Motor neuron (in vitro differentiated cells): ENCODE measurements at regions not wholly inside any gene's neighbourhood (a gene's known extent, or its start where the extent isn't known, plus 50 kb on each side); places are given as distances from the start of the nearest gene placed in this dataset.

Experiments
- ATAC-seq, 8 experiments: fragments of 200-7000 bp; cut with Tn5 transposase; replicated peaks in 6 of 8; 2 replicates each; pipeline ENCODE4 v1.8.0; 2021; ENCODE audit warnings: mild to moderate bottlenecking in 8 of 8, moderate library complexity in 8 of 8
- H3K27ac ChIP-seq, 2 donors: fragments of 250-450 bp; sonication (Bioruptor Pico); 2 replicates each; pipeline ENCODE4 v1.9.0; 2021; ENCODE audit warnings: antibody characterized with exemption in 2 of 2, mild to moderate bottlenecking in 2 of 2, moderate library complexity in 1 of 2
- H3K4me1 ChIP-seq, 2 donors: fragments of 250-450 bp; sonication (Bioruptor Pico); replicated peaks in 1 of 2; 2 replicates each; pipeline ENCODE4 v1.6.1; 2021; ENCODE audit warnings: antibody characterized with exemption in 2 of 2, mild to moderate bottlenecking in 2 of 2, moderate library complexity in 1 of 2
- H3K4me3 ChIP-seq, 5 donors: fragments of 250-450 bp; sonication (Bioruptor Pico); 2 replicates each; pipeline ENCODE4 v1.9.0; 2021; ENCODE audit warnings: antibody characterized with exemption in 5 of 5, mild to moderate bottlenecking in 5 of 5, moderate library complexity in 4 of 5
- WGBS, 10 experiments: fragments of 450-650 bp; shearing (Covaris generic); methylation state at CpG; one replicate each; pipeline ENCODE4 v1.0.0; 2022; 5-methylcytosine and 5-hydroxymethylcytosine counted together
- in situ Hi-C, 9 experiments: fragments of 400-800 bp; cut with MboI; loops; one replicate each; pipeline ENCODE4 v1.15.0; 2021; ENCODE audit warnings: low sequenced_read_pairs in 9 of 9, low pct_unique_long_range_greater_than_20kb in 2 of 9; ENCODE audit not compliant: unreplicated experiment in 9 of 9

DNA sequence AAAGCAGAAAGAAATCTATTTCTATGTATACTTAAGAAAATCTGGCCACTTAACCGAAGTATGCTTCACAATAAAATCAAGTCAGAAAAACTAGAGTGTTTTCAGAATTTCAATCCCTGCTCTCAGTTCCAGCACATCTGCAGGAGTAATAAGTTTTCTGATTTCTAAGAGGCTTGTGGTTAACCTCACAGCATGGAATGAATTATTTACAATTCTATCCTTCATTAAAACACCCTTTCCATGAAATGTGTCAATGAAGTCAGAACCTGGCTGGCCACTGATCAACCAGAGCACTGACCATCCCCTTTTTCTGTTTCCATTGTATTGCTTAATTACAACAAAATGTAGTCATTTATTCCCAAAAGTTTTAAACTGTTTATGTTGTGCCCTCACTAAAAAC is 781.4 kb upstream of the INTU start:
- Histone ChIP-seq H3K27ac (no peak overlapping the region), H3K4me3 (no peak overlapping the region), H3K4me1 (no peaks in the 10 kb centered on the region)
- 0 to 100% (median 82%) methylated on average over 1 of the region's 1 CpG; no CpG with 5 or more reads in 2 of the 10 experiments for WGBS, 10 experiments
- peak in 2 of 8 experiments; percentile 69 to 79 for ATAC-seq
- in situ Hi-C loops, result no loop called here

DNA sequence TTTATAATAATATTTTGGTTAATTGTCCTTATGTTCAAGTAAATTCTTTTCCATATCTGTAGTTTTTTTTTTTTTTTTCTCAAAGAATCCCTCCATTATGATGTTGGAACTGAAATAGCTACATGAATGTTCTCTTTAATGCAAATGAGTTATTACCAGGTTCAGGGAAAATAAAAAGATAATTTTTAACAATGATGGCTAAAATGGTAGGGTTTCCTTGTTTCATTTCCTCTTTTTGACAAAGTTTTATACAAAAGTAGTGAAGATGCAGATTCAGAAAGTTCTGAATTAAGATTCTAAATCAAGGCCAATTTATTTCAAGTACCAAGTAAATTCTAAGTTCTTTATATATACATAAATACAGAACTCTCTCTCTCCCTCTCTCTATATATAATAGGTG is 779.0 kb upstream of the INTU start:
- H3K4me3 ChIP-seq, result no peak overlapping the region
- H3K4me1 ChIP-seq, result no peaks in the 10 kb centered on the region
- ATAC-seq, result no peak
- in situ Hi-C loops, result no loop called here
- no peak overlapping the region for H3K27ac ChIP-seq

DNA sequence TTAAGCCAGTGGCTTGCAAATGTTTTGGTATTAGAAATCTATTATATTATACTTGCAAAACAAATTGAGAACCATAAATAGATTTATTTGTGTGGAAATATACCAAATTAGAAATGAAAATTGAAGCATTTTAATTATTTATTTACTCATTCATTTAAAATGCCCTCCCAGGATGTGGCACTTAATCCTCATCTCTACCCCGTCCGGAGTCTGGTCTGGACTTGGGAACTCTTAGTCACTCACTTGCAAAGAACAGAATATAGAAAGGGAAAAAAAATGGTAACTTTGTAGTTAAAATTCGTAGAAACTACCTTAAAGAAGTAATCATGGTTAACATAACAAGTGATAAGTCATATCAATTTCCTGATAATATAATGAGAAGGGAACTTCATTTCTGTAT is 775.9 kb upstream of the INTU start:
- Histone ChIP-seq H3K27ac (no peak overlapping the region), H3K4me1 (no peaks in the 10 kb centered on the region), H3K4me3 (no peak overlapping the region)
- ATAC-seq, result no peak
- WGBS, 10 experiments, result 34 to 100% (median 83%) methylated on average over 1 to 3 of the region's 3 CpGs
- in situ Hi-C loops, result no loop called here

- in situ Hi-C loops, result no loop called here
- Histone ChIP-seq H3K4me1 (no peaks in the 10 kb centered on the region), H3K27ac (no peak overlapping the region), H3K4me3 (no peak overlapping the region)
- 40 to 100% (median 82%) methylated on average over 1 of the region's 2 CpGs; no CpG with 5 or more reads in 2 of the 10 experiments for WGBS, 10 experiments
- no peak for ATAC-seq
Measured at GRCh38 chr4:126859314-126859713, 773.4 kb upstream of the INTU start.

GRCh38 chr4:126859872-126860271 is 772.9 kb upstream of the INTU start:
- H3K4me3 ChIP-seq, result no peak overlapping the region
- in situ Hi-C loops, result no loop called here
- H3K4me1 ChIP-seq, result no peaks in the 10 kb centered on the region
- 80 to 100% (median 100%) methylated on average over 1 to 2 of the region's 2 CpGs; no CpG with 5 or more reads in 3 of the 10 experiments for WGBS, 10 experiments
- ATAC-seq, result no peak
- no peak overlapping the region for H3K27ac ChIP-seq

DNA sequence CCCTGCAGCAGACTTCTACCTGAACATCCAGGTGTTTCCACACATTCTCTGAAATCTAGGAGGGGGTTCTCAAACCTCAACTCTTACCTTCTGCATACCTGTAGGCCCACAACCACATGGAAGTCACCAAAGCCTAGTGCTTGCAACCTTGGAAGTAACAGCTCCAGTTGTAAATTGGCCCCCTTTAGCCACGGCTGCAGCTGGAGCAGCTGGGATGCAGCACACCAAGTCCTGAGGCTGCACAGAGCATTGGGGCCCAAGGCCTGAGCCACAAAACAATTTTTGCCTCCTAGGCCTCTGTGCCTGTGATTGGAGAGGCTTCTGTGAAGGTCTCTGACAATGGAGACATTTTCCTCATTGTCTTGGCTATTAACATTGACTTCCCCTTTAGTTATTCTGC is 772.4 kb upstream of the INTU start:
- ATAC-seq, result no peak
- WGBS, 10 experiments, result 60 to 100% (median 100%) methylated on average over 1 of the region's 1 CpG; no CpG with 5 or more reads in 6 of the 10 experiments
- Histone ChIP-seq H3K4me3 (no peak overlapping the region), H3K4me1 (no peaks in the 10 kb centered on the region), H3K27ac (no peak overlapping the region)
- in situ Hi-C loops, result no loop called here

DNA sequence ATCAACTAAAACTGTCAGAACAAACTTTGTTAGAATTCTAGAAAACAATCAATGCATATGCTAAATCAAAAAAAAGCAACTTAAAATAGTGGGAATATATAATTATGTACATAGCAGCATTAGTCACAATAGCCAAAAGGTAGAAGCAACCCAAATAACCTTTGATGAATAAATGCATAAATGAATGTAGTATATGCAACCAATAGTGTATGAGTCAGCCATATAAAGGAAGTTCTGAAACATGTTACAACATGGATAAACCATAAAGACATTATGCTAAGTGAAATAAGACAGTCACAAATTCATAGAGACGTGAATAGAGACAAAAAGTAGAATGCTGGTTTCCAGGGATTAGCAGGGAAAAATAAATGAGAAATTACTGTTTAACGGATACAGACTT is 762.8 kb upstream of the INTU start:
- Histone ChIP-seq H3K4me1 (no peaks in the 10 kb centered on the region), H3K4me3 (no peak overlapping the region), H3K27ac (no peak overlapping the region)
- in situ Hi-C loops, result no loop called here
- ATAC-seq, result peak in 2 of 8 experiments; percentile 85 to 90
- 42 to 100% (median 89%) methylated on average over 1 to 2 of the region's 2 CpGs; no CpG with 5 or more reads in 1 of the 10 experiments for WGBS, 10 experiments

DNA sequence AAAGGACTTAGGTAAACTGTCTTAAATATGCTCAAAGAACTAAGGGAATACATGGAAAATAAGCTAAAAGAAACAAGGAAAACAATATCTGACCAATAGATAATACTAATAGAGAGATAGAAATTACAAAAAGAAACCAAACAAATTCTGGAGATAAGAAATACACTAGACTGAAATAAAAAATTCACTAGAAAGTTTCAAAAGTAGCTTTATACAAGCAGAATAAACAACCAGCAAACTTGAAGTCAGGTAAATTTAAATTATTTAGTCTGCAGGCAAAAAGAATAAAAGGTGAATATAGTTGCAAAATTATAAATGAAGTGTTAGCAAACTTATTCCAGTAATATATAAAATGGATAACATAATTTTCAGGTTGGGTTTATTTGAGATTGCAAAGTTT is 760.9 kb upstream of the INTU start:
- ATAC-seq, result no peak
- no peak overlapping the region for H3K4me3 ChIP-seq
- H3K4me1 ChIP-seq, result no peaks in the 10 kb centered on the region
- no peak overlapping the region for H3K27ac ChIP-seq
- in situ Hi-C loops, result no loop called here

DNA sequence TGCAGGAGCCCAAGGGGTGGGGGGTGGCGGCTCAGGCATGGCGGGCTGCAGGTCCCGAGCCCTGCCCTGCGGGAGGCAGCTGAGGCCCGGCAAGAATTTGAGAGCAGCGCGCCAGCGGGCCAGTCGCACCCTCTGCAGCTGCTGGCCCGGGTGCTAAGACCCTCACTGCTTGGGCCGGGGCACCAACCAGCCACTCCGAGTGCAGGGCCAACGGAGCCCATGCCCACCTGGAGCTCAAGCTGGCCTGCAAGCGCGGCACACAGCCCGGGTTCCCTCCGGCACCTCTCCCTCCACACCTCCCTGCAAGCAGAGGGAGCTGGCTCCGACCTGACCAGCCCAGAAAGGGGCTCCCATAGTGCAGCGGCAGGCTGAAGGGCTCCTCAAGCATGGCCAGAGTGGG is 758.2 kb upstream of the INTU start:
- in situ Hi-C loops, result no loop called here

GRCh38 chr4:126888968-126889367 is 743.8 kb upstream of the INTU start:
- no peak for ATAC-seq
- in situ Hi-C loops, result no loop called here
- H3K27ac ChIP-seq, result no peak overlapping the region
- H3K4me3 ChIP-seq, result no peak overlapping the region
- no peaks in the 10 kb centered on the region for H3K4me1 ChIP-seq

More for the DNA sequence above, 758.2 kb upstream of the INTU start:
- WGBS, 10 experiments, result 40 to 100% (median 80%) methylated on average over 1 to 3 of the region's 19 CpGs; no CpG with 5 or more reads in 4 of the 10 experiments
- H3K4me1 ChIP-seq, result no peaks in the 10 kb centered on the region
- no peak for ATAC-seq
- H3K27ac ChIP-seq, result no peak overlapping the region
- H3K4me3 ChIP-seq, result no peak overlapping the region

DNA sequence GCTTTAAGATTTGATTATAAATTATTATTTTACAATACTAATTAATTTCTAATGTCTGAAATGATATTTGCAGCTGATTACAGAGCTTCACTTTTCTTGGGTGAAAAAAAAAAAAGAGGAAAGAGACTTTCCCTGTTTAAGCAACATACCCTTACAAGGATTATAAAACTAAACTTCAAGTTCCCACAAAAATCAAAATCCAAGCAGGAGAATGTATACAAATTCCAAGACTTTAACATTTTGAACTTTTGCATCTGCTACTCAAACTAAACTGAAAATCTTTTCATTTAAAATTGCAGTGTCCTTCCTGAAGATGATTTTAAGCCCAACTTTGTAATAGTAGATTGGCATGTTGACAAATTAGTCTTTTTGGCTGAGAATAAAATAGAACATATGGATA is 742.4 kb upstream of the INTU start:
- Histone ChIP-seq H3K4me1 (no peaks in the 10 kb centered on the region), H3K27ac (no peak overlapping the region), H3K4me3 (no peak overlapping the region)
- ATAC-seq, result no peak
- in situ Hi-C loops, result no loop called here

DNA sequence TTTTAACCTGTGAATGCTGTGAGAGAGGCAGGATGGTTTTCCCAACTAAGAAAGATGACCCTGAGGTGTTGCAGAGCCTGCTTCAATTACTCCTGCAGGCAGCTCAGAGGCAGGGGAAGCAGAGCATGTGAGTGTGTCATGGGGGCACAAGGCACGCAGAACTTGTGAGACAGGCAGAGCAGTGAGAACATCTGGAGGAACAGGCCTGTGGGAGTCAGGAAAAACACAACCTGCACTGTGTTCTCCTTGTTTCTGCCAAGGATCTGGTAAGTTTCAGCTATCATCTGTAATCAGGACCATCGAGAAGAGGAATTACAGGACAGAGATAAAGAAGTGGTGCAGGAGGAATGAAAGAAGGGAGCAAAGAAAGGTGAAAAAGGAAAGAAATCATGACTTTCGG is 741.8 kb upstream of the INTU start:
- no peak for ATAC-seq
- H3K4me3 ChIP-seq, result no peak overlapping the region
- H3K27ac ChIP-seq, result no peak overlapping the region
- in situ Hi-C loops, result no loop called here
- 0 to 100% (median 75%) methylated on average over 1 to 3 of the region's 3 CpGs for WGBS, 10 experiments
- no peaks in the 10 kb centered on the region for H3K4me1 ChIP-seq

- no peak for ATAC-seq
- 0 to 100% (median 88%) methylated on average over 1 of the region's 1 CpG; no CpG with 5 or more reads in 1 of the 10 experiments for WGBS, 10 experiments
- Histone ChIP-seq H3K27ac (no peak overlapping the region), H3K4me3 (no peak overlapping the region), H3K4me1 (no peaks in the 10 kb centered on the region)
- in situ Hi-C loops, result no loop called here
Measured at GRCh38 chr4:126894963-126895362, 737.8 kb upstream of the INTU start.

DNA sequence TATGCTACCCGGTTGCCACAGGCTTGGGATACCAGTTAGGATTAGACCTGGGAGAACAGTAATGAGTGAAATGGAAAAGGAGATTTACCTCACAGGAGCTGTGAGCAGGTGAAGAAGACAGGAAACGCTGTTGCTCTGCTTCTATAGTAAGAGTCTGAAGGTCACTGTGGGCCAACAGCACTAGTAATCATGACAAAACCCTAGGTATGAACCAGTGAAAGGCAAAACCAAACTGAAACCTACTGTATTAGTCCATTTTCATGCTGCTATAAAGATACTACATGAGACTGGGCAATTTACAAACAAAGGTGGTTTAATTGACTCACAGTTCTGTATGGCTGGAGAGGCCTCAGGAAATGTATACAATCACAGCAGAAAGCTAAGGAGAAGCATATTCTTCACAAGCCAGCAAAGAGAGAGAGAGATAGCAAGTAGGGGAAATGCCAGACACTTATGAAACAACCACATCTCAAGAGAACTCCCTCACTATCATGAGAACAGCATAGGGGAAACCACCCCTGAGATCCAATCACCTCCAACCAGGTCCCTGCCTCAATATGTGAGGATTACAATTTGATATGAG is 736.7 kb upstream of the INTU start:
- H3K4me1 ChIP-seq, result no peaks in the 10 kb centered on the region
- no peak for ATAC-seq
- 40 to 100% (median 80%) methylated on average over 1 to 2 of the region's 2 CpGs; no CpG with 5 or more reads in 3 of the 10 experiments for WGBS, 10 experiments
- in situ Hi-C loops, result no loop called here
- no peak overlapping the region for H3K27ac ChIP-seq
- H3K4me3 ChIP-seq, result no peak overlapping the region
